GM21447 (cell line): ENCODE measurements at regions not wholly inside any gene's neighbourhood (a gene's known extent, or its start where the extent isn't known, plus 50 kb on each side); places are given as distances from the start of the nearest gene placed in this dataset.
A peak's percentile ranks its signal among the peaks of the same experiment; 100 is the strongest.
"Not testable (repeated sequence)": the region's sequence is repeated elsewhere in the genome, so short reads cannot be mapped to it uniquely, and the experiment has no call there.

ENCODE experiments used
- ATAC-seq: cut with Tn5 transposase; IDR thresholded peaks from one replicate; pipeline ENCODE4 v1.9.1; 2021; ENCODE audit not compliant: unreplicated experiment

DNA sequence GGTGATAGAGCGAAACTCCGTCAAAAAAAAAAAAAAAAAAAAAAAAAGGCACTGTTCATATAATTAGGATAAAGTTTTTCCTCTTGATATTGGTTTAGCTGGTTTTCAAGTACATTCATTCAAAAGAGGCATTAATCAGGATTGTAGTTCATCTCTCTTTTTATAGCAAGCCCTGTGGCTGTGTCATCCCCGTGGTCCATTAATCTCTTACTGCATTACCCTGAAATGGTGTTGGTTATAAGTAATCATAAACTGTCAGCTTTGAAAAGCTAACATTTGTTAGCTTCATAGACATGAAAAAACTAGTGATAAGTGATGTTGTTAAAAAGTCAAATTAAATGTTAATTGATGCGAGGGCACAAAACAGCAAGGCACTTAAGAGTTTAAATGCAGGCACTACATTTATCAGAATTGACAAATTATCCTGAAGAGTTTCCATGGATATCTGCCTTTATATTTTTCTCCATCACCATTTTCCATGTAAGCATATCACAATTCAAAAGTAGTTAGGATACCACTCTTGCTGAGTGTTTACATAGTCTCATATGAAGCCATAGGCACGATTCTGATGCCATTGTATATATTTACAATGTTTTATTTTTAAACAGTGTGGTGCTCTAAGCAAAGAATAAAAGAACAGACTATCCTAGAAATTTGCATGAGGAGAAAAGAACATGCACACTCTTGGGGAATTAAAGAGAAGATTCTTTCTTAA, 193.1 kb downstream of the OTOL1 start:
- ATAC-seq = no peak

DNA sequence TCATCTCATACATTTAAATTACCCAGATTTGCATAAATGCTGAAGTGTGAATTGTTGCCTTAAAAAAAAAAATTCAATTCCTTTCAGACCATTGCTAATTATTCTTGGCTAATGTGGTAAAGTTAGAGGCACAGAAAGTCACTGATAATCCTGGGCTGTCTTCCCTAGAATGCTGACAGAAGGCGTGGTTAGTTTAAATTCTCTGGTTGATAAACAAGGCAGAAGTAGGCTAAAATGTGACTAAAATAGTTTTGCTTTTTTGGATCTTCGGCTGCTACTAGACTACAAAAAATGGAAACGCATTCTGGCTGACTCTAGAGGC, 193.7 kb downstream of the OTOL1 start:
- ATAC-seq = no peak

DNA sequence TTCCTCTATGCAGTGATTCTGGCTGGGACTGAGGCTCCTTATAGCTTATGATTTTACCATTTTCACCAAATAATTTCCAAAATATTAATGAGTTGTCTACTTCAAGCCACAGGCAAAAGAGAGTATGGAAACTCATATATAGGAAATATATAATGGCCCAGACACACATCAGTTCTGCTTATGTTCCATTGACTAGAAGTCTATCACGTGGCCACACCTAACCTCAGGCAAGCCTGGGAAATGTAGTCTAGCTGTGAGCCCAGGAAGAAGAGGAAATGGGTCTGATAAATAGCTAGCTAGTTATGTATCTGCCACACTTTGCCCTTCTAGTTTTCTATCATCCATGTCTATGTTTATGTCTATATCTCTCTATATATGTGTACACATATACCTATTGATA, 195.1 kb downstream of the OTOL1 start:
- ATAC-seq = no peak

DNA sequence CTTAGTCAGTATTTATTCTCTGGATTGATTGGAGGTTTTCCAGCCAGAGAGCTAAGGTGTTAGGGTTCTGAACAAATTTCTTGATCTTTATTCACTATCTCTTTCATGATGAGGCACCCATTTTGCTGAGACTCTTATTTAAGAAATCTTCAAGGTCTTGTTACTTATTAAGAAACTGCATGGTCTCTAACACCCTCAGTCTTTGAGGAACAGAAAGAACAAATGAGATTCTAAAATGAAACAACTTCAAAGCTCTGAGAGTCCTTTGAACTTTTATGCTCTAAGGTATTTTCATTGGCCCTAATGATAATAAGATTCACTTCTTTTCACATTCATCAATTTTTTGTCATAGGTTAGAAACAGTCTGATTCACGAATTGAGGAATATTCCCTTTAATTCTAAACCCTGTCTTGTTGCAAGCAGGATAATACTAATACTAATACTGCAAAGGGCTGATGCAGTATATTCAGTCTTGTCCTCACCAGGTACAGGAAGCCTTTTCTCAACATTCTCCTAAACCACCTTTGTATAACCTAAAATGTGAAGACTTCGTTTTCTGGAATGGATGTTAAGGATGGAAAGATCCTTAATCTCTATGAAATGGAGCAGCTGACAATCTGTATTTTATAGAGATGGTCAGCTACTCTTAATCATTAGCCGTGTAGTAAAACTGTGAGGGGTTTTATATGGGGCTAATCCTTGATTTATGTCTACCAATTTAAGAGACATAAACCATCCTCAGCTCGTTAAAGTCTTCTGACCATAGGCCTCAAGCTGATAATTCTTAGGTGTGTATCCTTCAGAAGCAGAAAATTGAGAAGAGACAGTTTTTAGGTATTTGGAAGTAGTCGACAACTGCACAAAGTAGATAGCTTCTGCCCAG, 198.3 kb downstream of the OTOL1 start:
- ATAC-seq = no peak

DNA sequence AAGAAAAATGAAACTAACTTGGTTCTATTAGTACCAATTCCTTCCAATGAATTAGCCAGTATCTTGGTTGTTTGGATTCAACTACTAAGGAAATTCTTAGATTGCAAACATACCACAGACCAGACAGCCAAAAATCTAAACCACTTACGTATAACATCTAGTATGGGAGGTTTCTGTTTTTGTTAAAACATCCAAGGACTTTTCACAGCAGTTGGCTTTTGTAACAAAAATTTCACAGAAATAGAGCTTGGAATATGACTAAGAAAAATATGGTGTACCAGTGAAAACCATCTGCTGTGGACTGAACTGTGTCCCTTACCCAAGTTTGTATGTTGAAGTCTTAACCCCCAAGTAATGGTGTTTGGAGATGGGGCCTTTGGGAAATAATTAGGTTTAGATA, 199.2 kb downstream of the OTOL1 start:
- no peak for ATAC-seq

DNA sequence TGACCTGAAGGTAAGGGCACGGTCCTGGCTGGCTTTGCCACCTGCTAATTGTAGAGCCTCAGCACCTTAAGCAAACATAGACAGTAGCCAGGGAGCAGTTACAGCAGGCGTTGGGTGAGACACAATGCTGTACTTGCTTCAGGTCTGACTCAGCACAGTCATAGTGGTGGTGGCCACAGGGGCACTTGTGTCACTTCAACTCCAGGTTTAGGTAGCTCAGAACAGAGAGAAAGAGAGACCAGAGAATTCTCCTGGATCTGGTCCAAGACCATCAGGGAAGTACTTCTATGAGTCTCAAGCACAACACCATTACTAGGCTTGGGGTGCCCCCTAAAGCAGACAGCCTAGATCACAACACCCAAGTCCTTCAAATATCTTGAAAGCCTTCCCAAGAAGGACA, 204.4 kb downstream of the OTOL1 start:
- ATAC-seq = peak; percentile 58

DNA sequence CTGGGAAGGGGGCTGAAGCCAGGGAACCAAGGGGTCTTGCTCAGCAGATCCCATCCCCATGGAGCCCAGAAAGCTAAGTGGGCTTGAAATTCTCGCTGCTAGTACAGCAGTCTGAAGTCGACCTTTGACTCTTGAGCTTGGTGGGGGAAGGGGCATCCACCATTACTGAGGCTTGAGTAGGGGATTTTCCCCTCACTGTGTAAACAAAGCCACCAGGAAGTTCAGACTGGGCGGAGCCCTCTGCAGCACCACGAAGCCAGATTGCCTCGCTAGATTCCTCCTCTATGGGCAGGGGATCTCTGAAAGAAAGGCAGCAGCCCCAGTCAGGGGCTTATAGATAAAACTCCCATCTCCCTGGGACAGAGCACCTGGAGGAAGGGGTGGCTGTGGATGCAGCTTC, 210.6 kb downstream of the OTOL1 start:
- not testable (repeated sequence) for ATAC-seq

DNA sequence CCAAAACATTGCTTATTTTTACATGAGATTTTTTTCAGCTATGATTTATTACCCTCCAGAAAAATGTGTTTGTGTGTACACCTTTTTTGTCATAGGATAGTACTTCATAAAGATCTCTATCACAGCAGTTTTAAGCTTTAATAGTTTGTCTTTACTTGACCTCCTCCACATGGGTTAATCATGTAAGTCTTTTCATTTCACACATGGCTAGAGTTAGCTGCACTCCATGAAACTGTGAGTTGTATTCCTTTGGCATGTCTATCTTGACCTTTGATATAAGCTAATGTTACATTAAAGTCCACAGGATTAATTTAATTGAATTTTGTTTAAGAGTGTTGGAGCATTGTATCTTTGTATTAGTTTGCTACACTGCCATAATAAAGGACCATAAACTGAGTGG, 217.1 kb downstream of the OTOL1 start:
- ATAC-seq = no peak

DNA sequence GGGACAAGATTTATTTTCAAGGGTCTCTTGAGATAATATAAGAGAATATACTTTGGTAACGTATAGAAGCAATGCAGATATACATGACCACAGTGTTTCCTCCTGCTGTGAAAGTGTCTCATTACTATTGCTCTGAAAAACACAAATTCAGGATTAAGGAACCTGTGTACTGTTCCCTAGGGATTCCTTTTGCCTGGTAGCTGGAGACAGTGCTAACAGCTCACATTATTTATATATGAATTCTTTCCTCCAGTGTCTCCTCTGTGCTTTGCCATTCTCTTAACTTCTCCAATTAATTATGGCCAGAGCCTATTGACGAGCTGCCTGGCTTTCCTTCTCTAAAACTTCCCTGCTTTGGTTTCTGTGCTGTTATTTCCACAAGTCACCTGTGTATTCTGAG, 235.4 kb downstream of the OTOL1 start:
- ATAC-seq = no peak

DNA sequence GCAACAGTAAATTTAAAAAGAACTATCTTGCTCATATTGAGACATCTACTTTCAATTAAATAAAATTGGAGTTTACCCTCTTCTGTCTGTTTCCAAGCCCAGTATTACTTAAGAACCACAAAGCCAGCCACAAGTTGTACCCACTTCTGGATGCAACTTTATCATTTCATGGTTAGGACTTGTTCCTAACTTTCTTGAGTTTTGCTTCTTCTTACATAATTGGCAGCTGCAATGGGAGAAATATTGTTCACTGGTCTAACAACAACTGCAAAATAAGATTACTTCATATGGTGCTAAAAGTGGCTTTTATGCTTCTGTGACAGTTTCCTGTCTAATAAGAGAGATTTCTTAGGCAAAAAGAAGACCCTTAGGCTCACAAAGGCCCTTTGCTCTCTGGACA, 240.6 kb downstream of the OTOL1 start:
- ATAC-seq = no peak

DNA sequence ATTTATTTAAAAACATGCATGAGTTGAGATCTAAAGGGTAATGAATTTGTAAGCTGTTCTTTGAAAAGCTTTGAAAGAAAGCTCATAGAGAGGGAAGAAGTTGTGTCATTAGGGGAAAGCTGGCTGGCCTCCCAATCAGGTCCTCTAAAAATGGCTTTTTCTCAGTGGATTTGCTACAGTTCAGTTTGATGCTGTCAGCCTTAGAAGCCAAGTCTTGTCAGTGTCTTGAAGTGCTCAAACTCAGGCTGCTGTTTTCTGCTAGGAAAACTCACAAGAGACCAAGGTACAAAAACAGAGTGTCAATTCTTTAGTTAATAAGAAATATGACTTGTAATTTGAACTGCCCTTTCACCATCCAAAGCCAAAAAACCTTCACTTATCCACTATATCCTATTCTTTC, 243.8 kb downstream of the OTOL1 start:
- ATAC-seq = no peak

DNA sequence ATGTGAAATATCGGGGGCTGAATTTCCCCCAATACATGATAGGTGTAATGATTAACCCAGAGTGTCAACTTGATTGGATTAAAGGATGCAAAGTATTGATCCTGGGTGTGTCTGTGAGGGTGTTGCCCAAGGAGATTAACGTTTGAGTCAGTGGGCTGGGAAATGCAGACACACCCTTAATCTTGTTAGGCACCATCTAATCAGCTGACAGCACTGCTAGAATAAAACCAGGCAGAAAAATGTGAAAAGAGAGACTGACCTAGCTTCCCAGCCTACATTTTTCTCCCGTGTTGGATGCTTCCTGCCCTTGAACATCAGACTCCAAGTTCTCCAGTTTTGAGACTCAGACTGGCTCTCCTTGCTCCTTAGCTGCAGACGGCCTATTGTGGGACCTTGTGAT, 247.8 kb downstream of the OTOL1 start:
- ATAC-seq = no peak

DNA sequence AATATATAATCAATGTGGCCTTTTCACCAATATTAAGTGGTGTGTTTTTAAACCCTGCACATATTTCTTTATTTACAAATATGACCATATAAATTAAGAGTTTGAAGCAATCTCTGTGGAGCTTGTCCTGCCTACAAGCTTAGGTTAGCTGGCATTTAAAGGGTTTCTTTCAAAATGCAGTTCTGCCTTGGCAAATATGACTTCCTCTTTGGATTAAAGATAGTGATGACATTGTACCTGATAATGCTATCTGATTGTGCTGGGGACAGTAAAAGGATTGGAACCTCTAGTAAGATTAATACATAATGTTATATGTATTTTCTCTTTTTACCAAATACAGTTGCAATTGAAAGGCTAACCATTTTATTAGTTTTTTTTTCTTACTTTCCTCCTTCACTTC, 249.1 kb downstream of the OTOL1 start:
- no peak for ATAC-seq

DNA sequence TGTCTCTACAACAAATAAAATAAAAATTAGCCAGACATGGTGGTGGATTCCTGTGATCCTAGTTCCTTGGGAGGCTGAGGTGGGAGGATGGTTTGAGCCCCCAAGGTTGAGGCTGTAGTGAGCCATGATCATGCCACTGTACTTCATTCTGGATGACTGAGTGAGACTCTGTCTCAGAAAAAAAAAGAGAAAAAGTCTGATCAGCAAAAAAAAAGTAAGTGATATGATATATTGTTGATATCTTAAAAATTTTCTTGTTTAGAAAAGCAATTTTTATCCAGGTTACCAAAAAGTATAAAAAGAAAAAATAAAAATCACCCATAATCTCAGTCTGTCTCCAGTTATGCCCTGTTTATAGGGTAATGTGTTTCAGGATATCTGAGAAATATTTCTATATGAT, 251.4 kb downstream of the OTOL1 start:
- no peak for ATAC-seq

DNA sequence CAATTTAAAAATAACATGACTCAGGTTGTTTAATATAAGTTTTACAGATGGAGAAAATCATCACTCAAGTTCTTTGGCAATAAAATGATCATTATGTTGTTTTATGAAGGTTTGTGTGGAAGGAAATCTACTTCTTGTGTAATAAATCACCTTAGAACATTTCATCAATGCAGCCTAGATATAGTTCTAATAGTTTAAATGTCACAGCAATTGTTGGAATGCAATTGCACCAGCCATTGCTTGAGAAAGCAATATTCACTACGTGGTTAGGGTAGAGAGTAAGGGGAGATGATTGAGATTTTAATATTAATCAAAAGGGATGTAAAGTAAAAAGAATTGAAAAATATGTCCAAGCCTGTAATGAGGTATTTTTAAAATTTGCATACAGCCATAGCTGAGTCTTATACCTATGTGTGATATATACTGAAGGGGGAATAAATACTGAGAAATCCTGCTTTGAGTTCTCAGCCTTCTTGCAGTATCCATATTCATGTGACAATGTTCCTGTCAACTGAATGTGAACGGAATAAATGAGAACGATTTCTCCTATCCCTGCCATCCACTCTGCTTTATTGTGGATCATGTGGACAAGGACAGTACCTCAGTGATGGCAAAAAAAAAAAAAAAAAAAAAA, 257.9 kb downstream of the OTOL1 start:
- ATAC-seq = no peak

DNA sequence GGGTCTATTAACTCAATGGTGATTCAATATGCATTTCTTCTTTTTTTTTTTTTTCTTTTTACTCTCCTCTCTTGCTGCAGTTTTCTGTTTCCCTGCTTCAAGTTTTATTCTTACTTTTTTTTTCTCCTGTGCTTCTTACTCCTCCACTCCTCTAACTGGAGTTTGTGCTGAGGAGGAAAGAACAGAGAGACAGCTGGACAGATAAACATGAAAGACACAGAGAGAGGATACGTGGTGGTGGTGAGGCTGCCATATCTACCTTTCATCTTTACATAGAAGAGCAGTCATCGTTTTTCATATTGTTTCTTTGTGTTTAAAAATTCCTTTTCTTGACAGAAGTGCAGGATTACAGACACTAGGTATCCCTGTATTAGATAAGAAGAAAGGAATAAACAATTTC, 262.8 kb downstream of the OTOL1 start:
- no peak for ATAC-seq

DNA sequence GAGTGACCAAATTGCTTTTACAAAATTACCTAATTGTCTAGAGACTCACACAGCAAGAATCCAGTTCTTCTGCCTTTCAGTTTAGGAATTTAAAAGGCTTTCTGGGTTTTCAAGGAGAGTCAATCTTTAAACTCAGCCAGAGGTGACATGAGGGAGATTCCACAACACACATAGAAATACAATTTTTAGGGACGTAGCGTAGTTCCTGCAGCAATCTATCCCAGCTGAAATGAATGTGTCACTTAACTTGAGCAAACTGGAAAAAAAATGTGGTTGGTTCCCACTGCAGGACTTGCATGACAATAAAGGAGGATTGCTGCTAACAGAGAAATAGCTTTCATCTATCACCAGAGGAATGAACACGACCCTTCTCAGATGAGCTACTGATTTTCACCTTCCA, 269.7 kb downstream of the OTOL1 start:
- no peak for ATAC-seq

DNA sequence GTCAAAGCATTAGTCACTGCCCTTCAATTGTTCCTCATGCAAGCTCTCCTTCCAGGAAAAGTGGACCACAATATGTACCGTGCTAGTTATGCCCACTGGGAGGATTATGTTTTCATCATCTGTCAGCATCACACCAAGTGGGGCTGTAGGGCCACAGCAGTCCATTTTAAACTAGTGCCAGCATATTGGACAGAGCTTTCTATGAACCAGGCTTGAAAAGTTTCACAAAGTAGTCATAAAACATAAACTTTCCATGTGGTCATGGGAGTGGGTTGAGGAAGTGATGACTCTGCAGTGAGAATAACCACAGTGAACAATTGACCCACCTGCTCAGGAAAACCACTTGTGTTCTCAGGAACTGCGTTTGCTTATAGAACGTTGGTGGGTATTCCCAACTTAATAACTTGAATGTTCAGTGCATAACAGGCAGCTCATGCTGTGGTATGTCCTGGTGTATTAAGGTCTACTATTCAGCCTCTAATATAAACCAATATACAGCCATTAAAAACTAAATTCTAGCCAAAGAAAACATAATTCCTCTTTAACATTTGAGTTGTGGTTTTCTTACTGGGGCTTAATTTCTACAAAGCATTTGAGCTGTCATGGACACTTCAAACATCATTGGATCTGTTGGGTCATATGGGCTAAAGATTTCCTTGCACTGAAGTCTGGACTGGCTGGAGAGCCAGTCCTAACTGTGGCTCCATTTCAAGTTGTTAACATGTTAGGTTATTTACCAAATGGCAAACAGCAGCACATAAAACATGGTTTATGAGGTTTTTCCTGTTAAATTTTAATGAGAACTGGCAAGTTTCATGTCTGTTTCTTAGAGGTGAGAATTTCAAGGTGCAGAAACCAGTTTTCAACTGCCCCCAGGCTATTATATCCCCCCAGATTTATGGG, 274.1 kb downstream of the OTOL1 start:
- peak; percentile 85 for ATAC-seq

DNA sequence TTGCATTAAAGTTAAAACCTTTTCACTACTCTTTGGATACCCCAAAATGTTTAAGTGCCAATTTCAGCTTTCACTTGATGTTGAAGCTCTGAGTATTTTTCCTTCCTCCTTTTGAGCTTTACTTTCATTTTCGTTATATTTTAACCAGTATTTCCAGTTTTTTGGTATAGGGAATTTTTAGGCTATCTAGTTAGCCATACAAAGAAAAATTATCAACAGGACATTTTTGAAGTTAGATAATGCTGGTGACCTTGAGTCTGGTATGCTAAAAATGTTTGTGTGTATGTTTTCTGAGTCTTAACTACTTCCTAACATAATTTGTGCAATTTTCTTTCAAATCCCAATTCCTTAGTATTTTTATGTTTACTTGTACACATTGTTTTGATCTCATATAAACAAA, 284.8 kb downstream of the OTOL1 start:
- ATAC-seq = no peak

DNA sequence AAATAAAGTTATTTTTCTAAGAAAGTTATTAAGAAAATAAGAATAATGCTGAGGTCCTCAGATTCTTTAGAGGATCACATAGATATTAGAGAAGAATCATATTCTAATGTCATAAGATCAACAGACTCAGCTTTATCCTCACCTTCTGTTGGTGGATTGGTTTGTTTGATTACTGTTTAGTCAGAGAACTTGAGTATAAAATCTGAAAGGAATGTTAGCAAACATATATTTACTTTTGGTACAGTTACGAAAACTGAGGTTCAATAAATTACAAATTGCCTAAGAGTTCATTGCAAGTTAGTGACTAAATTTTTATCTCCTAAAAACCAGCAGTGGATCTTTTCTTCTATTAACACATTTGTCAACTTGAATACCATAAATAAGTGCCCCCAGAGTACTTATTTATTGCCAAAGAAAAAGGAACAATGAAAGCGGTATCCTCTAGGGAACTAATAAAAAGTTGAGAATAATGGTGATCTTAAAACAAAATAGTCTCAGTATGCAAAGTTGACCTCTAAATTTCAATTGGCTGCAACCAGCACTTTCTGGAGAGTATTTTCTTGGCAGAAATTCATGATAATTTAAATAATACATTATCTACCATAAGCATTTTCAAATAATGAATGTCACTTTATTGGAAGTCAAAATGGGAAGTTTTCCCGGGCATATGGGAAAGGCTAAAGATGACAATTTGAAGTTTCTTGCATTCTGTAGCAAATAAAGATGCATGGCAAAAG, 296.8 kb downstream of the OTOL1 start:
- ATAC-seq = no peak

DNA sequence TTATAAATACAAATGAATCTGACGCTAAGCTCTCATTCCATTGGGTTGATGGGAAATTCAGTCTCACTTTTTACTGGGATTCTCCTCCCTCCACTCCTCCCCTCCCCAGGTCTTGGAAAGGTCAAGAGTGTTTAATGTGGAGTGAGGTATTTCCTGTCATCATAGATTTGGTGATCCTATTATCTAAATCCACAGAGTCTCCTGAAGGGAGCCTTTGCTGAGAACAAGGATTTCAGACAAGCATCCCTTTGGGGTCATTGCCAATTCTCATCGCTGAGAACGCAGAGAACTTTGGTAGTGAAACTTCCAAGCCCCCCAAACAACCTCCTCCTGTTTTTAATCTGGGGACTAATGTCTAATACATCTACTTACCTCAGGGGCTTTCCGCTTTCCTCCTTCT, 297.9 kb downstream of the OTOL1 start:
- no peak for ATAC-seq
